A673 (cell line): ENCODE measurements at regions not wholly inside any gene's neighbourhood (a gene's known extent, or its start where the extent isn't known, plus 50 kb on each side); places are given as distances from the start of the nearest gene placed in this dataset.

Experiments
- BruUV-seq: library from RNA; stranded (reverse); fragments of 400-500 nt; replicated peaks from 2 replicates; lab custom pipeline; 2021; lab: Mats Ljungman, UMichigan
- CTCF ChIA-PET: fragments of 300-600 bp; sonication (Branson Sonifier 250); formaldehyde crosslinking; loops from one replicate; lab custom pipeline; 2022; ENCODE audit warnings: antibody characterized with exemption; lab: Charles Lee
- POLR2A ChIA-PET: fragments of 300-600 bp; sonication (Branson Sonifier 250); formaldehyde crosslinking; loops from one replicate; lab custom pipeline; 2022; ENCODE audit warnings: antibody characterized with exemption; ENCODE audit not compliant: low non-redundant PET; lab: Charles Lee
- DNase-seq: peaks from one replicate; pipeline ENCODE4 v3.0.0-alpha.2; 2015; ENCODE audit warnings: low spot score
- H3K27ac ChIP-seq: fragments of 200-600 bp; sonication (generic); 2 replicates; pipeline ENCODE4 v1.5.1; 2016; ENCODE audit warnings: mixed run types, low read depth, mild to moderate bottlenecking, mixed read lengths, antibody characterized with exemption, low read length; ENCODE audit not compliant: poor library complexity, severe bottlenecking
- H3K27me3 ChIP-seq: fragments of 200-600 bp; sonication (generic); replicated peaks from 2 replicates; pipeline ENCODE4 v1.6.1; 2017; ENCODE audit warnings: mixed run types, low read depth, mild to moderate bottlenecking, mixed read lengths, antibody characterized with exemption, low read length; ENCODE audit not compliant: insufficient read depth, poor library complexity
- H3K36me3 ChIP-seq: fragments of 200-600 bp; sonication (generic); 2 replicates; pipeline ENCODE4 v1.6.1; 2016; ENCODE audit warnings: mixed run types, mild to moderate bottlenecking, mixed read lengths, antibody characterized with exemption, low read length; ENCODE audit not compliant: insufficient read depth, poor library complexity, severe bottlenecking
- H3K4me1 ChIP-seq: fragments of 200-600 bp; sonication (generic); 2 replicates; pipeline ENCODE4 v1.6.1; 2017; ENCODE audit warnings: mixed run types, mild to moderate bottlenecking, mixed read lengths, antibody characterized with exemption, low read length; ENCODE audit not compliant: insufficient read depth, poor library complexity, severe bottlenecking
- H3K4me3 ChIP-seq: fragments of 200-600 bp; sonication (generic); 2 replicates; pipeline ENCODE4 v1.5.1; 2016; ENCODE audit warnings: low read depth, mixed run types, mild to moderate bottlenecking, mixed read lengths, low read length; ENCODE audit not compliant: poor library complexity, severe bottlenecking
- H3K9me3 ChIP-seq: fragments of 200-600 bp; sonication (generic); 2 replicates; pipeline ENCODE4 v1.6.1; 2016; ENCODE audit warnings: mixed run types, low read depth, mild to moderate bottlenecking, mixed read lengths, antibody characterized with exemption, low read length; ENCODE audit not compliant: poor library complexity, severe bottlenecking
- CTCF ChIP-seq: fragments of 300-800, 200-600 bp; sonication (generic); conservative IDR thresholded peaks from 2 replicates; pipeline ENCODE4 v1.5.1; 2017; ENCODE audit warnings: low read depth, mild to moderate bottlenecking, antibody characterized with exemption, low read length, moderate library complexity, mixed read lengths
- EZH2 ChIP-seq: fragments of 200-600 bp; sonication (generic); IDR thresholded peaks from 2 replicates; pipeline ENCODE4 v1.6.1; 2017; ENCODE audit warnings: borderline replicate concordance, low read depth, mild to moderate bottlenecking, mixed read lengths, antibody characterized with exemption, low read length; ENCODE audit not compliant: poor library complexity, severe bottlenecking
- intact Hi-C: fragments of 100-400 bp; cut with micrococcal nuclease; formaldehyde crosslinking; loops from one replicate; pipeline ENCODE4 v1.10.0; 2022; ENCODE audit not compliant: unreplicated experiment

DNA sequence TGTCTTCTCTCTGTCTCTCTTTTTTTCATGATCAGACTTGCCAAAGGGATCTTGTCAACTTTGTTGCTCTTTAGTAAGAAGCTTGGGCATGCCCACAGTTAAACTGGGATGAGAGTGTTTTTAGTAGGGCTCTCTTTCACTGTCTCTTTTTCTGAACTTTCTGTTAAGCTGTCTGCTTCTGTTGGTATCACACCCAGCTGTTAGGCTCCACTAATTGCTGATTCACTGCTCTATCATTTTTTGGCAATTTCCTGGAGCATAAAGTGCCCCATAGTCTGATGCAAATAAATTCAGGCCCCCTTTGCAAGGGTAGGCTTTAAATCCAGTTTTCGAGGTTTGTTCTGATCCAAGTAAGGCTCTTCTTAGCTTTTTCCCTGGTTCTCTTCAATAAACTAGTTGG lies 360.4 kb upstream of the ADAMTS9 start:
- Histone ChIP-seq H3K27ac (no peak overlapping the region), H3K9me3 (no peaks in the 10 kb centered on the region), H3K27me3 (no peaks in the 10 kb centered on the region), H3K4me3 (no peak overlapping the region), H3K4me1 (no peaks in the 10 kb centered on the region), H3K36me3 (no peaks in the 10 kb centered on the region)
- ChIA-PET CTCF (no interaction called here), POLR2A (no interaction called here)
- peak; percentile 10 for DNase-seq
- TF ChIP-seq CTCF (no peak), EZH2 (no peak)
- BruUV-seq, result no TSS peak
- intact Hi-C loops, result no loop called here

GRCh38 chr3:65045138-65045537 lies 357.3 kb upstream of the ADAMTS9 start:
- Histone ChIP-seq H3K27me3 (no peaks in the 10 kb centered on the region), H3K36me3 (no peaks in the 10 kb centered on the region), H3K4me3 (no peak overlapping the region), H3K4me1 (no peaks in the 10 kb centered on the region), H3K9me3 (no peaks in the 10 kb centered on the region), H3K27ac (no peak overlapping the region)
- DNase-seq, result no peak
- POLR2A ChIA-PET, result no interaction called here
- BruUV-seq, result no TSS peak
- CTCF ChIA-PET, result no interaction called here
- intact Hi-C loops, result no loop called here
- TF ChIP-seq EZH2 (no peak), CTCF (no peak)

- intact Hi-C loops, result no loop called here
- H3K9me3 ChIP-seq, result no peaks in the 10 kb centered on the region
- H3K27me3 ChIP-seq, result no peaks in the 10 kb centered on the region
- ChIA-PET POLR2A (no interaction called here), CTCF (no interaction called here)
- H3K27ac ChIP-seq, result no peak overlapping the region
- no peak for DNase-seq
- BruUV-seq, result no TSS peak
- no peak for TF ChIP-seq EZH2
- no peak for TF ChIP-seq CTCF
- H3K4me1 ChIP-seq, result no peaks in the 10 kb centered on the region
- H3K4me3 ChIP-seq, result no peak overlapping the region
- no peaks in the 10 kb centered on the region for H3K36me3 ChIP-seq
Measured at GRCh38 chr3:65044401-65044800, 356.6 kb upstream of the ADAMTS9 start.
